ENCODE measurements at regions not wholly inside any gene's neighbourhood (a gene's known extent, or its start where the extent isn't known, plus 50 kb on each side); places are given as distances from the start of the nearest gene placed in this dataset.
"Not testable (repeated sequence)": the region's sequence is repeated elsewhere in the genome, so short reads cannot be mapped to it uniquely, and the experiment has no call there.

DNA sequence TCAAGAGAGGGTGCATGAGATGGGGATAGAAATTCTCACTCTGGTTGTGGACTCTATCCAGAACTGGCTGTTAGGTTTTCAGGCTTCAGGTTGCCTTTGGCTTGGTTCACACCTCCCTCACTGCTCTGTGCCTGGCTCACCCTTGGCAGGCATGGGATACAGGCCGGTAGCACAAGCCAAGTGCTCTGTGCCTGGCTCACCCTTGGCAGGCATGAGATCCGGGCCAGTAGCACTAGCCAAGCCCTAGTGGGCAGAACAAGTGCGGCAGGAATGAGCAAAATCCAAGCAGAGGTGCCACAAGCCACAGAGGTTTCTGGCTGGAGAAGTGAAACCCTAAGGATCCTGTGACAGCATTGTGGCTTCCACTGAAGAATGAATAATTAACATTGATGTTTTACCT lies 1642.3 kb downstream of the C4orf33 start:
- DNase-seq, result no peak
- 78 to 84% methylated on average over 3 of the region's 3 CpGs for WGBS, 2 donors

DNA sequence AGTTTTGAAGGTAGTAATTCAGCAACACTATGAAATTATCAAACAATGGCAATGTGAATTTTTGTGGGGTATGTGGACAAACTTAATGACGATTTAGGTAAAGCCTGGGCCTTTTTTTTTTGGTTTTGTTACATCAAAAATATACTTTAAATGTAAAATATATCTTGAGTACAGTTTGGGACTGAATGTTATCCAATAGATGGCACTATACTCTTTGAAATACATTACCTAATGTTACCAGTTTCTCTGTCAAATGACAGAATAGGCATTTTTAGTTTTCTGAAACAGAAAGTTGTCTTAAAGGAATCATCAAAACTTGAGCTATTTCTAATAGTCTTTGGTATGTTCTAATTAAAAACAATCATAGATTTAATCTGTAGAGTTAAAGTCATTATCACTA lies 1651.9 kb downstream of the C4orf33 start:
- no peak for ATAC-seq (ENCODE audit: insufficient read depth, low FRiP score)
- Histone ChIP-seq H3K4me1 (ENCODE audit: control insufficient read depth in 5 of 5, insufficient read depth in 5 of 5, low read length in 5 of 5) (peaks cover 0 to 10% (median 0%) of the 10 kb centered on the region in 5 donors), H3K9me3 (ENCODE audit: control insufficient read depth in 4 of 4, insufficient read depth in 3 of 4, low read length in 3 of 4) (peaks cover 0 to 3% (median 0%) of the 10 kb centered on the region in 4 donors), H3K36me3 (ENCODE audit: control insufficient read depth in 4 of 4, insufficient read depth in 4 of 4, low read length in 4 of 4) (no peaks in the 10 kb centered on the region), H3K4me3 (no peak overlapping the region), H3K27ac (ENCODE audit: low read depth in 1 of 2, low read length in 1 of 2) (no peak overlapping the region), H3K27me3 (ENCODE audit: control insufficient read depth in 3 of 3, insufficient read depth in 3 of 3, low read length in 2 of 3) (no peaks in the 10 kb centered on the region), H3K9ac (ENCODE audit: insufficient read depth in 1 of 2, low read length in 2 of 2) (no peak overlapping the region)
- DNase-seq, result peak in 2 of 3 donors; percentile 17 to 34
- TF ChIP-seq, protein P1, sequence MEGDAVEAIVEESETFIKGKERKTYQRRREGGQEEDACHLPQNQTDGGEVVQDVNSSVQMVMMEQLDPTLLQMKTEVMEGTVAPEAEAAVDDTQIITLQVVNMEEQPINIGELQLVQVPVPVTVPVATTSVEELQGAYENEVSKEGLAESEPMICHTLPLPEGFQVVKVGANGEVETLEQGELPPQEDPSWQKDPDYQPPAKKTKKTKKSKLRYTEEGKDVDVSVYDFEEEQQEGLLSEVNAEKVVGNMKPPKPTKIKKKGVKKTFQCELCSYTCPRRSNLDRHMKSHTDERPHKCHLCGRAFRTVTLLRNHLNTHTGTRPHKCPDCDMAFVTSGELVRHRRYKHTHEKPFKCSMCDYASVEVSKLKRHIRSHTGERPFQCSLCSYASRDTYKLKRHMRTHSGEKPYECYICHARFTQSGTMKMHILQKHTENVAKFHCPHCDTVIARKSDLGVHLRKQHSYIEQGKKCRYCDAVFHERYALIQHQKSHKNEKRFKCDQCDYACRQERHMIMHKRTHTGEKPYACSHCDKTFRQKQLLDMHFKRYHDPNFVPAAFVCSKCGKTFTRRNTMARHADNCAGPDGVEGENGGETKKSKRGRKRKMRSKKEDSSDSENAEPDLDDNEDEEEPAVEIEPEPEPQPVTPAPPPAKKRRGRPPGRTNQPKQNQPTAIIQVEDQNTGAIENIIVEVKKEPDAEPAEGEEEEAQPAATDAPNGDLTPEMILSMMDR (IDR thresholded peaks at IDR 0.05; ENCODE audit: control extremely low read depth, extremely low read depth), result no peak
- 18 to 25% methylated on average over 1 of the region's 1 CpG for WGBS, 2 donors

More for the DNA sequence above, 1642.3 kb downstream of the C4orf33 start:
- H3K27me3 ChIP-seq (ENCODE audit: control insufficient read depth in 3 of 3, insufficient read depth in 3 of 3, low read length in 2 of 3), result no peaks in the 10 kb centered on the region
- TF ChIP-seq, protein P1 (IDR thresholded peaks at IDR 0.05; ENCODE audit: control extremely low read depth, extremely low read depth), result no peak
- ATAC-seq (ENCODE audit: insufficient read depth, low FRiP score), result no peak
- H3K36me3 ChIP-seq (ENCODE audit: control insufficient read depth in 4 of 4, insufficient read depth in 4 of 4, low read length in 4 of 4), result no peaks in the 10 kb centered on the region
- H3K4me1 ChIP-seq (ENCODE audit: control insufficient read depth in 5 of 5, insufficient read depth in 5 of 5, low read length in 5 of 5), result no peaks in the 10 kb centered on the region
- H3K9me3 ChIP-seq (ENCODE audit: control insufficient read depth in 4 of 4, insufficient read depth in 3 of 4, low read length in 3 of 4), result peaks cover 0 to 9% (median 2%) of the 10 kb centered on the region in 4 donors
- no peak overlapping the region for H3K27ac ChIP-seq (ENCODE audit: low read depth in 1 of 2, low read length in 1 of 2)
- no peak overlapping the region for H3K4me3 ChIP-seq
- H3K9ac ChIP-seq (ENCODE audit: insufficient read depth in 1 of 2, low read length in 2 of 2), result no peak overlapping the region

DNA sequence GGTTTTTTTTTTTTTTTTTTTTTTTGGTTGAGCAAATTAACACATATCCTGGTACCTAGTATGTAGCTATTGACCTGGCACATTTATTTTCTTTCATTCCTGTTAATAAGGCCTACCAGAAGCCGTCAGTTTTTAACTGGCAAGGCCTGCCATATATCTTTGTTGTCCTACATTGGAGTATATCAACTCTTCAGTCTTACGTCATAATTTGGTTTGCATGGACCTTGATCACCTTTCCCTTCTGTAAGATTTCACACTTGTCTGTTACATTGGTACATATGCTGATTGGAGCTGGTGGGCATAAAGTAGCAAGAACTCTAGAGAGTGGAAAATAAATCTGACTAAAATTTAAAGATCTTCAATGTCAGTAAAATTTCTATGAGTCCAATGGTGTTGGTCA lies 1658.0 kb downstream of the C4orf33 start:
- Histone ChIP-seq H3K36me3 (ENCODE audit: control insufficient read depth in 4 of 4, insufficient read depth in 4 of 4, low read length in 4 of 4) (no peaks in the 10 kb centered on the region), H3K9ac (ENCODE audit: insufficient read depth in 1 of 2, low read length in 2 of 2) (no peak overlapping the region), H3K4me3 (no peak overlapping the region), H3K4me1 (ENCODE audit: control insufficient read depth in 5 of 5, insufficient read depth in 5 of 5, low read length in 5 of 5) (no peaks in the 10 kb centered on the region), H3K27me3 (ENCODE audit: control insufficient read depth in 3 of 3, insufficient read depth in 3 of 3, low read length in 2 of 3) (no peaks in the 10 kb centered on the region), H3K9me3 (ENCODE audit: control insufficient read depth in 4 of 4, insufficient read depth in 3 of 4, low read length in 3 of 4) (peaks cover 0 to 3% (median under 1%) of the 10 kb centered on the region in 4 donors), H3K27ac (ENCODE audit: low read depth in 1 of 2, low read length in 1 of 2) (no peak overlapping the region)
- DNase-seq (no peak), ATAC-seq (ENCODE audit: insufficient read depth, low FRiP score) (no peak)
- 91 to 93% methylated on average over 2 of the region's 2 CpGs for WGBS, 2 donors
- TF ChIP-seq, protein P1 (IDR thresholded peaks at IDR 0.05; ENCODE audit: control extremely low read depth, extremely low read depth), result no peak

DNA sequence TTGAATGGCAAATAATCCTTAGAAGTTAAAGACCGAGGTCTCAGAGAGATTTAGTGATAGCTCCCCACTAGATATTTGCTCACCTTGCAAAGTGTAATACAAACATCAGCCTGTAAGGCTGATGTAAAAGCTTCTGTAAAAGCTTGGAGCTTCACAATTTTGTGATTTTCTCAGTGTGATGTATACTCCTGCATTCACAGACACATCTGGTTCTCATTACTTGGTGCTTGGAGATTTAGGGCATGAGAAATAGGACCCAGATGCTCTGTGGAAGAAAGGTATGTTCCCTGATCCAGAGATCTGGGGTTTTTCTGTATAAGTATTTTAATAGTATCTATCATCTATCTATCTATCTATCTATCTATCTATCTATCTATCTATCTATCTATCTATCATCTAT lies 1664.3 kb downstream of the C4orf33 start:
- TF ChIP-seq, protein P1 (IDR thresholded peaks at IDR 0.05; ENCODE audit: control extremely low read depth, extremely low read depth), result no peak
- 57 to 76% methylated on average over 1 of the region's 1 CpG for WGBS, 2 donors
- ATAC-seq (ENCODE audit: insufficient read depth, low FRiP score), result no peak

GRCh38 chr4:130767384-130767783 lies 1671.4 kb downstream of the C4orf33 start:
- not testable (repeated sequence) for H3K36me3 ChIP-seq (ENCODE audit: control insufficient read depth in 4 of 4, insufficient read depth in 4 of 4, low read length in 4 of 4); H3K9me3 ChIP-seq (ENCODE audit: control insufficient read depth in 4 of 4, insufficient read depth in 3 of 4, low read length in 3 of 4); H3K27me3 ChIP-seq (ENCODE audit: control insufficient read depth in 3 of 3, insufficient read depth in 3 of 3, low read length in 2 of 3); ATAC-seq (ENCODE audit: insufficient read depth, low FRiP score); H3K4me1 ChIP-seq (ENCODE audit: control insufficient read depth in 5 of 5, insufficient read depth in 5 of 5, low read length in 5 of 5); DNase-seq; H3K27ac ChIP-seq (ENCODE audit: low read depth in 1 of 2, low read length in 1 of 2); H3K9ac ChIP-seq (ENCODE audit: insufficient read depth in 1 of 2, low read length in 2 of 2); H3K4me3 ChIP-seq
- 85 to 92% methylated on average over 6 of the region's 6 CpGs for WGBS, 2 donors

More for the DNA sequence above, 1664.3 kb downstream of the C4orf33 start:
- H3K4me1 ChIP-seq (ENCODE audit: control insufficient read depth in 5 of 5, insufficient read depth in 5 of 5, low read length in 5 of 5), result no peaks in the 10 kb centered on the region
- no peak for DNase-seq
- no peaks in the 10 kb centered on the region for H3K36me3 ChIP-seq (ENCODE audit: control insufficient read depth in 4 of 4, insufficient read depth in 4 of 4, low read length in 4 of 4)
- no peaks in the 10 kb centered on the region for H3K27me3 ChIP-seq (ENCODE audit: control insufficient read depth in 3 of 3, insufficient read depth in 3 of 3, low read length in 2 of 3)
- H3K27ac ChIP-seq (ENCODE audit: low read depth in 1 of 2, low read length in 1 of 2), result no peak overlapping the region
- peaks cover 0 to 2% (median 0%) of the 10 kb centered on the region in 4 donors for H3K9me3 ChIP-seq (ENCODE audit: control insufficient read depth in 4 of 4, insufficient read depth in 3 of 4, low read length in 3 of 4)
- H3K9ac ChIP-seq (ENCODE audit: insufficient read depth in 1 of 2, low read length in 2 of 2), result no peak overlapping the region
- no peak overlapping the region for H3K4me3 ChIP-seq

All from lung (tissue), 11 donors.